ENCODE measurements at regions not wholly inside any gene's neighbourhood (a gene's known extent, or its start where the extent isn't known, plus 50 kb on each side); places are given as distances from the start of the nearest gene placed in this dataset.
A peak's percentile ranks its signal among the peaks of the same experiment; 100 is the strongest.

DNA sequence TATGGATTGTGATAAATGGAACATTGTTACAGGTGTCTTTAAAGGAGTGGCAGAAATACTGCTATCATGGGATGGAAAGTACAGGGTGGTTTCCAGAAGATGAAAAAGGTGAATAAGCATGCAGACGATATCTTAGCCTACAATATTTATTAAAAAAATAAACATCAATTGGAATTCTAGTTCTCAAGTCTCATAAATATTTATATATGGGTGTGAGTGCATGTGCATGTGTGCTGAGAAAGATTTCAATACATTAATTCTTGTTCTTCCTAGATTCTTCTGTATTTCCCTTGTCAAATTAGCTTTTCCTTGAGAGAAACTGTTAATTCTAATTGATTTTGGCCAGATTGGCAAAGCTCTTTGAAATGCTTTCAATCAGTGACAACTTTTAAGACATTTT, 618.2 kb downstream of the METTL15 start:
- ATAC-seq (no peak), DNase-seq (ENCODE audit: low spot score) (no peak)

DNA sequence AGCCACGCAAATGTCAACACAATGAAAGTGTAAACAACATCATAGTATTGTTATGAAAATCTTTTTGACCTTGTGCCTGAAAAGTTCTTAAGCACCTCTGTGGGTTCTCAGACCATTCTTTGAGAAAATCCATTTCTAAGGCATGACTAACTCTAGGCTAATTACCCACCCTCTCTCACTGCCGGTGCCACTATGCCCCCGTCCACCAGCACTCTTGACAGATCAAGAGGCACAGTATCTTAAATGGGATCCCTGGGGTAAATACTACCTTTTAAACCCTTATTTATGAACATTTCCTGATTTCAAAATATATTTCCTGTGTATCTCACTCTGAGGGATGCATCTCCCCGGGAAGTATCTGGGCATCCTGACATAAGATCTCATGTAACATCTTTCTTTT, 607.5 kb downstream of the METTL15 start:
- no peak for DNase-seq (ENCODE audit: low spot score)
- ATAC-seq, result no peak

DNA sequence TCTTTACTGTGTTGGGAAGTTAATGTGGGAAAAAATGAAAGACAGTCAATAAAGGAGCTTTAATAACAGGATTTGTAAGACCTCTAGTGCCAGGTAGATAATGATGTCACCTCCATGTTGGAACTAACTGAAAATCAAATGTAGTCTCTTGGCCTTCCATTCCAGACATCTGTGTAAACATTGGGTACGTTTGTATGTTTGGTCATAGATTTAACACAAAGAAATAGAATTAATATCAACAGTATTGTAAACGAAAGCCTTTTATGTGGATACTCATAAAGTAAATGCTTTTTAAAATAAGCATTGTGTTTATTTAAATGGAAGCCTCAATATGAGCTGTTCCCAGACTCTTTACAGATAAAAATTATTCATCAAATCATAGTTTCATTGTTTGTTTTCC, 605.7 kb downstream of the METTL15 start:
- ATAC-seq (no peak), DNase-seq (ENCODE audit: low spot score) (no peak)

DNA sequence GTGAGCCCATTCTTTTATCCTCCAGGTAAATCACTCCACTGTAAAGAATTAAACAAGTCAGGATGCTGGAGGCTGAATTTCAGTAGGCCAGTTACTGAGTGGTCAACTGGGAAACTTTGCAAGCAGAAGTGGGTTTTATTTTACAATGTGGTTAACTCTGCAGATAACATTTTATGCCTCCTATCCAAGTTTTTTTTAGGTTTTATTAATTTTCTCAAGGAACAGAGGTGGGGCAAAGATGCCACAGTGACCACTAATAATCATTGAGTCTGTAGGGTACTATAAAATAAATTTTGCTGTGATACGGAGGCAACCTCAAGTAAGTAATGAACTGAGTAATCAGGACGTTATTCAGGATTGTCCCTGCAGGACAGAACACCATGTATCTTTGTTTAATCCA, 599.9 kb downstream of the METTL15 start:
- no peak for DNase-seq (ENCODE audit: low spot score)
- ATAC-seq, result no peak

DNA sequence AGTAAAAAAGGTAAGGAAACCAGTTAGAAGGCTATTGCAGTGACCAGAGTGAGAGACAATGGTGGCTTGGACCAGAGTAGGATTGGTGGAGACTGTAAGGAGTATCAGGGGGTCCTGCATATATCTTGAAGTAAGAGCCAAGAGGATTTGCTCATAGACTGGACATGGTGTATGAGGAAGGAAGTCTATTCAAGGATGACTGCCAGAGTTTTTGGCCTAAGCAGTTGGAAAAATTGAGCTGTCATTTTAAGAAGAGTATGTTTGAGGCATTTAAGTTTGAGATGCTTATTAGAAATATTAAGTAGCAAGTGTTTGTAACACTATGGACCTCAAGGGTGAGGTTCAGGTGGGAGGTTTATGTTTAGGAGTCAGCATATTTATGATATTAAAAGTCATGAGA, 596.6 kb downstream of the METTL15 start:
- no peak for ATAC-seq
- DNase-seq (ENCODE audit: low spot score), result no peak

DNA sequence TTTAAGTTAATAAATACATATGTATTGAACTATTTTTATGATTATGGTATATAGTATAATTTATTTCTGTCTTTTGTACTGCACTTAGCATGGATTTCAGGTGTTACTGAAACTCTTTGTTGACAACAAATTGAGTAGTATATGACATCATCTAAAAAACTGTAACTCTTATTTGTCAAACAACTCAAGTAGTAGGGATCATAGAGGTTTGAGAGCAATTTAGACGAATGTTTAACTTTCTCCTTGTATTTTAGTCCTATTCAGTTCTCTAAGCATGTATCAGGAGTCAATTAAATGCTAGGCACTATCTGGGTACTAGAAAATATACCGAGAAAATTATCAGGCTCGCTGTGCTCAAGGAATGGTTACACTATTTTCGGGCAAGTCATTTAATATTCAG, 595.2 kb downstream of the METTL15 start:
- no peak for DNase-seq (ENCODE audit: low spot score)
- no peak for ATAC-seq

DNA sequence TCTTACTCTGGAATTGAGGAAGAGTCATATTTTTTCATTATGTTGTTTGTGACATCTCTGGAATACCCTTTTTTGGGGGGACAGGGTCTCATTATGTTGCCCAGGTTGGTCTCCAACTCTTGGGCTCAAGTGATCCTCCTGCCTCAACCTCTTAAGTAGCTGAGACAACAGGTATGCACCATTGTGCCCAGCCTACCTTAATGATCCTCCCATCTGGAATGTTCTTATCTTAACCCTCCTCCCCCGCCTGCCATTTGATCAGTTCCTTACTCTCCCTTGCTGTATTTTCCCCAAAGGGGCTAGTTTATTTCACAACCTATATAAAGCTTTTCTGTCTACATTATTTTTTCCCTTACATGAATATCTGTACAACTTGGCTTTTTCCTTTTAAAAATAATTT, 594.7 kb downstream of the METTL15 start:
- DNase-seq (ENCODE audit: low spot score), result no peak

DNA sequence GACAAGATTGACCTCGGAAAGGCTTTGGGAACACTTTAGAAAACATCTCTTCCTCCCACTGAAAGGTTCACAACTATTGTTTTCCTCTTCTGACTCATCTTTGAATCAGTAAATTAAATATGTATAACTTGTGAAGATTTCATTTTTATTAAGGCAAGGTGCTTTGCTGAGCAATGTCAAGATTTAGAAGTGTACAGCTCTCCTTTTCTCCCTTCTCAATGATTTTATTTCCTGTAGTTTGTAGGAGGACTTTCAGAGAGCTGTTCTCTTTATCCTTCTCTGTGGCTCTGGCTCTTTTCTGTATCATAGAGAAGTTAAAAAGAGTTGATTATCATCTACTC, 594.2 kb downstream of the METTL15 start:
- DNase-seq (ENCODE audit: low spot score), result no peak
- ATAC-seq, result no peak

More for the DNA sequence above, 594.7 kb downstream of the METTL15 start:
- no peak for ATAC-seq

DNA sequence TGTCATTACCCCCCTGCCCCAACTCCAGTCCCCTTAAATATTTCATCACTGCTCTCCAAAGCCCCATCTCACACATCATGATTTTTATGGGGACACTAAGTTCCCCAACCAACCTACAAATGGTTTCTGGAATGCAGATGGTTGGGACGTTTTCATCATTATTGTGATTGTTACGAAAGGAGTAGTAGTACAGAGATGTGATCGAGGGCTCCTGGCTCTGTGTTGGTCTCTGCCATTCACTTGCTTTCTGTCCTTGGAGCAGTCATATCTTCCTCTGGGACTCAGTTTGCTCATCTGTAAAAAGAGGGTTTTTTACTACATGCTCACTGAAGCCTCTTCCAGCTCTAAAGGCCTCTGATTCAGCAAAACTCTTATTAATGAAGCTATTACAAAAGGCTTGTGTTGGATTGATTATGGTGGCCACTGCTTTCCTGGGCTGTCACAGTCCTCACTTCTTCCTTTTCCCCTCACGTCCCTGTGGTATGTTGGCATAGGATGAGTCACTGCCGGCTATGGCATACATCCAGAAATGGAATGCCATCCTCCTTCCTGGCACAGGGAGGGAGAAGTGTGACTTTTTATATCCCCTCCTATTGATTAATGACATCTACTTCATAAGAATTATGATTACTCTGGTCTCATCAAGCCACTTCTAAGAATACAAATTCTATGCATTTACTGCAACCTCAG, 593.7 kb downstream of the METTL15 start:
- DNase-seq (ENCODE audit: low spot score) (no peak), ATAC-seq (no peak)

DNA sequence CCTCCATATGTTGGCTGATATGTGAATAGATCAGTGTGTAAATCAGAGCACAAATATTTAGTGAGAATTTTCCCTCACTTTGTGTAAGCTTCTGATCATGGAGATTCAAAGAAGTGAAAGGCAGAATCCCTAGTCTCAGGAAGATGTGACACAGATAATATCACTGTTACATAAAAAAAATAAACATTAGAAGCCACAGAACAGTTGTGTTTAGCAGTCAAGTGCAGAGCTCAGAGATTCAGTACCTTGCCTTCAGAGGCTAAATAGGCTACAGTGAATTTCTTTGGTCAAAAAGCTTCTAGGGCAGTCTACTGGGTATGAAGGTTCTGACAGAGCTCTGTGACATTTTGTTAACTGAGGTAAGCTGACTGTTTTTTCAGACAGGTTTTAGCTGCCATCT, 591.5 kb downstream of the METTL15 start:
- ATAC-seq, result no peak
- DNase-seq (ENCODE audit: low spot score), result no peak

DNA sequence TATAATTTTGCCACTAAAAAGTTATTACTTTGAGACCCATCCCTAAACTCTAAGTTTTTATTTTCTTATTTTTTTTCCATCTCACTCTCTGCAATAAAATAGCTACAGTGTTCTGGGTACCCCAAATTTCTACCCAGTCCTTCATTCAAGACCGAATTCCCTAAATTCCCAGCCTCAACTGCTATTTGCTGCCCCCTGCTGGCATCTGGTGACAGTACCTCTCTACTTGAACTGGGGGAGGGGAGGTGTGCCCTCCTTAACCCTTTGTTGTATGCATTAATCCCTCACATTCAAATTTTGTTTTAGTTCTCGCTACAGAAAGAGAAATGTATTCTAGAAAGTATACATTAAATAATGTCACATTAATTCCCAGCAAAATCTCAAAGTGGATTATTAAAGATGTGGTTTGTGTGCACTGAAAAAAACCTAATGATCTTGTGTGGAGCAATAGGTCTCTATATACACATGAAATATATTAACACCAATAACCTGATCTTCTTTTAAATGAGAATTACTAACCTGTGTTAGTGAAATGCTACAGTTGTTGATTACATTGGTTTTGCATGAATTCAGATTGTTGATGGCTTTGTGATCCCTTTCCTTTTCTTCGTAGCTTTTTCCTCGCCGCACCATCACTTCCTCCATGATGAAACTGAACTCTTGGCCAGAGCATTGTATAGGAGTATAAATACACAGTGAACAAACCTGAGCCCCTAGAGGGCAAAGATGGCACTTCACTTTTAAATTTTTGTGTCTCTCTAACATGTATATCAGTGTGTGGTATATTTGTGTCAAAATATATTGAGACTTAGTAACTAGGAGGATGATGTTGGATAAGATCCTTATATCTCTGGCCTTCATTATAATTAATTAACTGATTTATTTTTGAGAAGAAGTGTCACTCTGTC, 590.0 kb downstream of the METTL15 start:
- ATAC-seq (peak; percentile 92), DNase-seq (ENCODE audit: low spot score) (peak; percentile 55)

DNA sequence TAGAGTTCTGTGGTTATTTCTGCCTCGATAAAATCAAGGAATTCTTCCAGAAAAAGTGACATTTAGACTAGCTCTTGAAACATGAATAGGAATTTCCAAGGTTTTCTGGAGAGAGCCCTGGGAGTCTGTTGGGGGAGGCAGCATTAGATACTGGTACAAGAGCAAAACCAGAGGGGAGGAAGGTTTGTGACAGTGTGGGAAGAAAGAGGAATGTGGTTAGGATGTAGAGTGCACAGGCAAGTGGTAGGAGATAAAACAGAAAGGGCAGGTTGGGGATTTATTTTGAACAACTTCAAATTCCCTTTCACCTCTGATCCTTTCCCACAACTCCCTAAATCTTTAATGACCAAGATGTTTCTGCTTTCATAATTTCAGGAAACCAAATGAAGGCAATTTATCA, 588.4 kb downstream of the METTL15 start:
- DNase-seq (ENCODE audit: low spot score) (no peak), ATAC-seq (no peak)

DNA sequence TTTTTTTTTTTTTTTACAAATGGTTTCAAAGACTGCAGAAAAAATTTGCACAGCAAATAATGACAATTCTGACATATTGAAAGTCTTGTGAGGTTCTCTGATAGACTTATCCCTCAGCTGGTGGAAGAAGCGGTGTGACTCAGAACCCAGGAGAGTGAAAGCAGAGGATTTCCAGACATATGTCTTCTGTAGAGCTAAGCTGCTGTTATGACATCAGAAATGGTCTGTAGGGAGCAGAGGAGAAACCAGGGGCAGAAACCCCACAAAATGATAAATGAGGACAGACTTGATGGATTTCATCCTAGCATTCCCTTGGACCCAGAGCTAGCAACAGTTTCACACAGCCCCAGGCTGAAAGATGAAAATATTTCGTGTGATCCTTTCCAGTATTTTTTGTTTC, 582.6 kb downstream of the METTL15 start:
- DNase-seq (ENCODE audit: low spot score), result no peak

DNA sequence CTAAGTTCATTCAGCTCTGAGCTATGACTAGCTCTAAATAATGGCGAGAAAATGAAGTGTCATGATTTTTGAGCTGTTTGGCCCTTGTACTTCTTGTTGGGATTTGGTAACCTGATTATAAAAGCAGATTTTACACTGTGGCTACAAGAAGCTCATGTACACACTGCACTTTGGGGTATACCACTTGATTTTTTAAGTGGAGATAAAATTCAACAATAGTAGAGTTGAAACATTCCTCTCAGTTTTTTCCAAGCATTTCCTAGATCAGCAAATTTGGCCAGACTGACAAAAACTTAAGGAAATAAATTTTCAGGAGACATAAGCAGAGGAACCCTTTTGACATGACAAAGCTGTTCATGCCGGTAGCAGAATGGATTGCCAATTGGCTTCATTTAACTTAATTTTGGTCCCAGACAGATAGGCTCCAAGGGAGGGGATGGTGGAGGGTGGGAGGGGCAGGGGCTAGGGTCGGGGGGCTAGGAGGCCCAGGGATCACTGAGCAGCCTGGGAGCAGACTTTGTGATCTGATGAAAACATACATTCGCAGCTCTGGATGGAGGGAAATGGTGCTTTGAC, 575.9 kb downstream of the METTL15 start:
- DNase-seq (ENCODE audit: low spot score), result no peak
- ATAC-seq, result no peak

More for the DNA sequence above, 582.6 kb downstream of the METTL15 start:
- no peak for ATAC-seq

DNA sequence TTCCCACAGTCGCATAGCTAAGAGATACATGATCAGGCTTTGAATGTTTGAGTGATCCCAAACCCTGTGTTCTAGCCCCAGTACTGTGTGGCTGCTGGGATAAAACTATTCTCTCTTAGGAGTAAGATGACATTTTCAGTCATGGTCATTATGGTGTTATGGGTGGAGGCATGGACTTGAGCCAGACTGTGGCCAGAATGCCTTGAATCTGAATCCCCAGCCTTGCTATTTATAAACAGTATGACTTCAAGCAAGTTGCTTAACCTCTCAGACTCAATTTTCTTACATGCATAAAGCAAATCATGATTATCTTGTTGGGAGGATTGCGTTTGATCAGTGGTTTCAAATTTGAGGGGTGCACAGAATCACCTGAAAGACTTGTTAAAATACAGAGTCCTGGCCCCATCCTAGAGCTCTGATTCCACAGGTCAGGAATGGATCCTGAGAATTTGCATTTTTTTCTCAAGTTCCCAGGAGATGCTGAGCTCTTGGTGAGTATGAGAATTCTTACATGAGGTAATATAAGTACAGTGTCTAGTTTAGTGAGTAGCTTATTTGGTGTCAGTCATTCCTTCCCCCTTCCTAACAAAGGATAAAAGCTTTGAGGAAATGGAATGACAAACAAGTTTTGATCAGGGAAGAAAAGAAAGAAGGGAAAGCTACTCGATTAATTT, 571.7 kb downstream of the METTL15 start:
- DNase-seq (ENCODE audit: low spot score), result no peak
- ATAC-seq, result no peak

DNA sequence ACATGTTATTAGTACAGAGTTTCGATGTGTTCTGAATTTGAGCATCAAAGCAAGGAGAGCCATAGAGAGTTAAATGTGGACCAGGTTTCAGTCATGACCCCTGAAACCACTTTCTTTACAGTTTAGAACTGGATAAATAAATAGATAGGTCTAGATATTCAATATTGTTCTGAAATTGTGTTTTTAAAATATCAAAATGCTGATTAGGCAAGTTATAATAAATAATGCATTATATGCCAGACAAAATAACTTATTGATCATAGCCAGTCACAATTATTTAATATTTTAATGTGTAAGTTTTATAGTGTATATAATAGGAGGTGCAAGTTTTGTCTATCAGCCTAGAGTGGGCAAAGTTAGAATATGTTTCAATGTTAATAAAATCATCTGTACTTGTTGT, 569.5 kb downstream of the METTL15 start:
- ATAC-seq (no peak), DNase-seq (ENCODE audit: low spot score) (no peak)

DNA sequence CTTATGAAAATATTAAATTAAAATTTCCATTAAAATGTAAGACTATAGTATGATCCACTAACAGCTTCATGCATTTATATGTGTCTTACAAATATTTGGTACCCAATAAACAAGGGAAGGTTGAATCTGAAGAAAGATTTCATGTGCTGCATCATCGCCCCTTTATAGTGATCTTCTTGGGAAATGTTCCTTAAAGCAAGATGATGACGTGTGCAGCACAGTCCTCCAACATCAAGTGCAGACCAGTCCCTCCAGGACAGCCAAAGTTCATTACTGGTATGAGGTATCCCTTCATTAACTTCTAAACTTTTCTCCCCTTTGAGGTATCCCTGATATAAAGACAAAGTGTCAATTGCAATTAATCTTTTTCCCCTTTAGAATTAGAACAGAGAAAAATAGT, 567.0 kb downstream of the METTL15 start:
- no peak for ATAC-seq

DNA sequence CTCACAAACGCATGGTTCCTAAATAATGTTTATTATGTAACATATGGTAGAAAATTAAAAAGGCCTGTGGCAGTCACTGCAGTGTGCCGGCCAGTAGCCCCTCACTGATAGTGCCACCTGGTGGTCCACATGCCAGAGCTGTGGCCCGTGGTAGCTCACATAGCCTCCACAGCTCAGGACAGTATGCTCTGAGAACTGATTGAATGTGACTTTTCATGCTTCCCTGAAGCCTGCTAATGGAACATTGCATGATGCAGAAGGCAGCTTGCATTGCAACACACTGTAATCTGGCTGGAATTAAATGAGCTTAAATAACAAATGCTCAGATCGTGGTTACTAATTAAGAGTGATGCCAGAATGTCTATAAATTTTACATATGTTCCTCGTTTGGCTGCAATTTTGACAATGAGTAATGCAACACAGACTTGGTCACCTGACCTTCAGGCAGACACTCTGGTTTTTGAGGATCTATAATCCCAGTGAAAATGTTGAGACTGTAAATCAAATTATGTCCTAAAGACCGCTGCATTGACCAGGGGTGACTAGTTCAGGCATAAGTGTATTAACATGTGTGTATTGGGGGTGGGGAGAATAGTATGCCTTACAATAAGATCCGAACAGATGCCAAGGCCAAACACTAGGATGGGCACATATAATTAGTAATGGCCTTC, 566.4 kb downstream of the METTL15 start:
- ATAC-seq, result no peak
- no peak for DNase-seq (ENCODE audit: low spot score)

More for the DNA sequence above, 567.0 kb downstream of the METTL15 start:
- DNase-seq (ENCODE audit: low spot score), result no peak

DNA sequence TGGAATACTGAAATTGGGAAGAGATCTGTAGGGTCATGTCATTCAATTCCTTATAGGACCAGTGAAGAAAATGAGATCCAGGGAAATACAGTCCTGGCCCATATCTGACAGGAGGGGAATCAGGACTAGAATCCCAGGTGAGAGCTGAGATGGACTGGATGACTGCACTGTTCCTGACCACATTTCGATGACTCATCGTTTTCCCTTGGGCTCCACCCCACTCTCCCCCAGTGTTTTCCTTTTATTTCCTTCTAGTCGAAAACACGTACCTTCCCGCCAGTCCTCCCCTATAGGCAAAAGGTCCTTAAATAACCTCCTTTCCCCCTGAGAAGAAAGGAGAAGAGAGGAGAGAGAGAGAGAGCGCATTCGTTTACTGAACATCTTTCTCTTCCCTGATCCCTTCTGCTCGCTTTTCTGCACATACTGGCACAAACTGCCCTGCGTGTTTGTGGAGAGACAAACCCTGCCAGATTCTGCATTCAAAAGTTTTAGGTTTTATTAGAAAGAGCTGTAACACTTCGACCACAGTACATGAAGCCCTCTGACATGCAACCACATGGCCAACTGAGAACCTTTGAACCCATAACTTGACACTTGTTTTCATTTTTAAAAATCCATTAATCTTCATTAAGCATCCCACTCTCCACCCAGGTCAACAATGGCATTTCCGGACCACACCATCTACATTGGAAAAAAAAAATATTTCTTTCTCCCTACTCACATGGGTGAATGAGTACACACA, 565.7 kb downstream of the METTL15 start:
- DNase-seq (ENCODE audit: low spot score) (no peak), ATAC-seq (no peak)

DNA sequence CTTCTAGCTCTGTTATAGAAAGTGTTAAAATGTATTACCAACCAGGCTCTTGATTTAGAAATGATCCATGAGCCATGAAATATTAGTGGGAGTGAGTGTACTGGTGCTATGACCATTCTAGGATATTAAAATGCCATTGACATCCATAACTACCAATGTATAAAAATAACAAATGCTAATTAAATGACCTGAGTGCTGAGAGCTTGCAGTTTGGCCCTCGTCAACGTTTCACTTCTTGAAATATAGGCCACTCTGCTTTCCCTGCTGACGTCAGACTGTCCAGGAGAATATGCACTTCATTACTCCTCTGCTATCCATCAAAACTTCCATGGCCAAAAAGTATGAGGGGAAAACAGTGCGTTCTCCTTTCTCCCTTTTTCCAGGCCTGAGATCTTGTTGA, 563.1 kb downstream of the METTL15 start:
- no peak for DNase-seq (ENCODE audit: low spot score)

More for the DNA sequence above, 563.1 kb downstream of the METTL15 start:
- ATAC-seq, result no peak
